ENCODE measurements at regions not wholly inside any gene's neighbourhood (a gene's known extent, or its start where the extent isn't known, plus 50 kb on each side); places are given as distances from the start of the nearest gene placed in this dataset.

- no peaks in the 10 kb centered on the region for H3K9me3 ChIP-seq
- DNase-seq: no peak
- intact Hi-C loops (cut with DNase I; ENCODE audit: low total_unique reads): no loop called here
Observed at GRCh38 chr6:144824018-144824417, 538.9 kb downstream of the UTRN start.

DNA sequence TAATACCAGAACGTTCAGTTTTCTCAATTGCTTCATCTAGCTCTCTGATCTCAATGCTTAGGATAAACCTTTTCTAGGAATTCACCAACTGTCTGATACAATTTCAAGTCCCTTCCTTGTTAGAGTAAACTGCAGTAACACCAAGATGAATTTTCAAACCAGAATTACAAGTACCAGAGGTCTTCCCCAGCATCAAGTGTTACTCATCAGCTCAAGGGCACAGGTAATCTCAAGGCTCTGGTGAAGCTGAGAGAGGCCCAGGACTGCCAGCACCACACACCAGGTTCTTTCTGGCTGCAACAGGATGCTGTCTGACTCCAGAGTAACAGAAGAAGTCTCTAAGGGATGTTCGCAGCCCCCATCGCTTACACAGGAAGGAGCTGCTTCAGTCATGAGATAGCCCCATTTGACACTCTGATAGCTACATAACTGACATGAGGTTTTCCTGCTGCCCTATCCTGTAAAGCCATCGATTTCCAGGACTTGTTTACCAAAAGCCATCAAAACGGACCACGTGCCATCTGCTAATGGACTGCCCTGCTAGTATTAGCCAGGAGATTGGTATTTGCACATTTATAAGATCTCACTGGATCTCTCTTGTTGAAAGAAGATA lies 549.4 kb downstream of the UTRN start:
- H3K9me3 ChIP-seq: no peaks in the 10 kb centered on the region
- TF ChIP-seq, protein P1, sequence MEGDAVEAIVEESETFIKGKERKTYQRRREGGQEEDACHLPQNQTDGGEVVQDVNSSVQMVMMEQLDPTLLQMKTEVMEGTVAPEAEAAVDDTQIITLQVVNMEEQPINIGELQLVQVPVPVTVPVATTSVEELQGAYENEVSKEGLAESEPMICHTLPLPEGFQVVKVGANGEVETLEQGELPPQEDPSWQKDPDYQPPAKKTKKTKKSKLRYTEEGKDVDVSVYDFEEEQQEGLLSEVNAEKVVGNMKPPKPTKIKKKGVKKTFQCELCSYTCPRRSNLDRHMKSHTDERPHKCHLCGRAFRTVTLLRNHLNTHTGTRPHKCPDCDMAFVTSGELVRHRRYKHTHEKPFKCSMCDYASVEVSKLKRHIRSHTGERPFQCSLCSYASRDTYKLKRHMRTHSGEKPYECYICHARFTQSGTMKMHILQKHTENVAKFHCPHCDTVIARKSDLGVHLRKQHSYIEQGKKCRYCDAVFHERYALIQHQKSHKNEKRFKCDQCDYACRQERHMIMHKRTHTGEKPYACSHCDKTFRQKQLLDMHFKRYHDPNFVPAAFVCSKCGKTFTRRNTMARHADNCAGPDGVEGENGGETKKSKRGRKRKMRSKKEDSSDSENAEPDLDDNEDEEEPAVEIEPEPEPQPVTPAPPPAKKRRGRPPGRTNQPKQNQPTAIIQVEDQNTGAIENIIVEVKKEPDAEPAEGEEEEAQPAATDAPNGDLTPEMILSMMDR (IDR thresholded peaks at IDR 0.05): no peak
- intact Hi-C loops (cut with DNase I; ENCODE audit: low total_unique reads): no loop called here
- no peak for DNase-seq
- no peaks in the 10 kb centered on the region for H3K27me3 ChIP-seq
- no peaks in the 10 kb centered on the region for H3K4me1 ChIP-seq
- H3K36me3 ChIP-seq: peaks cover 52 to 74% (median 69%) of the 10 kb centered on the region in 3 donors
- H3K27ac ChIP-seq: no peak overlapping the region
- no peak overlapping the region for H3K4me3 ChIP-seq

More at GRCh38 chr6:144824018-144824417, 538.9 kb downstream of the UTRN start:
- no peak overlapping the region for H3K4me3 ChIP-seq
- H3K36me3 ChIP-seq: peaks cover 19 to 28% (median 21%) of the 10 kb centered on the region in 3 donors
- peaks cover 0 to 6% (median 0%) of the 10 kb centered on the region in 4 donors for H3K4me1 ChIP-seq
- no peak overlapping the region for H3K27ac ChIP-seq
- TF ChIP-seq, protein P1 (IDR thresholded peaks at IDR 0.05): no peak
- H3K27me3 ChIP-seq: no peaks in the 10 kb centered on the region

DNA sequence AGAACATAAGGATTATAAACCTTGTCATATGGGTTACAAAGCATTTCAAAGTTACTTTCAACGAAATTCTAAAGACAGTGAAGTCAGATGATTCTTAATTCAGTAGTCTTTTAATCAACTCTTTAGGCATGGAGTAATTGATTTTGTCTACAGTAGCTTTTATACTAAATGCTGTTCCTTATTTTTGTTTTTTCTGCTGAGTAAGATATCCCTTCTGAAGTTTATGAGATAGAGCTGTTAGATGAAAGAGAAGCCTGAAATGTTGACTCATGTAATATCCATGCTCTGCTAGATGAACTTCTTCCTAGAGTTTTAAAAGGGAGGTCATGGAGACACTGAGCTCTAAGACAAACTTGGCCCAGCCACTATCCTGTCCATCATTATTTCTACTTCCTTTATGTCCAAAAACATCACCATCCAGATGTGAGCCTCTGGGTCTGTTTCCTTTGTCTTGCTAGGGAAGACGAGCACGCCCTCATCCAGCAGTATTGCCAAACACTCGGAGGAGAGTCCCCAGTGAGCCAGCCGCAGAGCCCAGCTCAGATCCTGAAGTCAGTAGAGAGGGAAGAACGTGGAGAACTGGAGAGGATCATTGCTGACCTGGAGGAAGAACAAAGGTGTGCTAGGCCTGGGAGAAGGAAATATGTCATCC lies 550.3 kb downstream of the UTRN start:
- TF ChIP-seq, protein P1 (IDR thresholded peaks at IDR 0.05): no peak
- no peak overlapping the region for H3K27ac ChIP-seq
- no peaks in the 10 kb centered on the region for H3K9me3 ChIP-seq
- H3K36me3 ChIP-seq: peaks cover 52 to 78% (median 77%) of the 10 kb centered on the region in 3 donors
- DNase-seq: no peak
- H3K27me3 ChIP-seq: no peaks in the 10 kb centered on the region
- H3K4me1 ChIP-seq: no peaks in the 10 kb centered on the region
- intact Hi-C loops (cut with DNase I; ENCODE audit: low total_unique reads): no loop called here
- H3K4me3 ChIP-seq: no peak overlapping the region

GRCh38 chr6:144840619-144841018 lies 555.5 kb downstream of the UTRN start:
- H3K4me1 ChIP-seq: peaks cover 0 to 3% (median 0%) of the 10 kb centered on the region in 4 donors
- H3K36me3 ChIP-seq: peaks cover 63 to 72% (median 71%) of the 10 kb centered on the region in 3 donors
- no peak overlapping the region for H3K4me3 ChIP-seq
- H3K27me3 ChIP-seq: no peaks in the 10 kb centered on the region
- DNase-seq: no peak
- TF ChIP-seq, protein P1 (IDR thresholded peaks at IDR 0.05): no peak
- intact Hi-C loops (cut with DNase I; ENCODE audit: low total_unique reads): no loop called here
- H3K9me3 ChIP-seq: no peaks in the 10 kb centered on the region
- H3K27ac ChIP-seq: no peak overlapping the region

- peaks cover 41 to 71% (median 71%) of the 10 kb centered on the region in 3 donors for H3K36me3 ChIP-seq
- intact Hi-C loops (cut with DNase I; ENCODE audit: low total_unique reads): no loop called here
Observed at GRCh38 chr6:144843701-144844100, 558.6 kb downstream of the UTRN start.

More at GRCh38 chr6:144843701-144844100, 558.6 kb downstream of the UTRN start:
- H3K27me3 ChIP-seq: no peaks in the 10 kb centered on the region
- H3K4me1 ChIP-seq: peaks cover 0 to 3% (median 0%) of the 10 kb centered on the region in 4 donors
- no peak overlapping the region for H3K4me3 ChIP-seq
- DNase-seq: no peak
- no peaks in the 10 kb centered on the region for H3K9me3 ChIP-seq
- no peak overlapping the region for H3K27ac ChIP-seq
- TF ChIP-seq, protein P1 (IDR thresholded peaks at IDR 0.05): no peak

Measured in tibial artery (tissue), 4 donors.